NCI-H2171 (cell line): ENCODE measurements at regions not wholly inside any gene's neighbourhood (a gene's known extent, or its start where the extent isn't known, plus 50 kb on each side); places are given as distances from the start of the nearest gene placed in this dataset.

Experiments
- DNase-seq: peaks from one replicate; lab custom pipeline; 2025; lab: John Stamatoyannopoulos, UW

- DNase-seq, result no peak
Observed at GRCh38 chr9:29697011-29697410, 2123.7 kb upstream of the C9orf72 start.

- DNase-seq, result no peak
Observed at GRCh38 chr9:29701559-29701958, 2128.3 kb upstream of the C9orf72 start.

- no peak for DNase-seq
Observed at GRCh38 chr9:29701971-29702370, 2128.7 kb upstream of the C9orf72 start.

DNA sequence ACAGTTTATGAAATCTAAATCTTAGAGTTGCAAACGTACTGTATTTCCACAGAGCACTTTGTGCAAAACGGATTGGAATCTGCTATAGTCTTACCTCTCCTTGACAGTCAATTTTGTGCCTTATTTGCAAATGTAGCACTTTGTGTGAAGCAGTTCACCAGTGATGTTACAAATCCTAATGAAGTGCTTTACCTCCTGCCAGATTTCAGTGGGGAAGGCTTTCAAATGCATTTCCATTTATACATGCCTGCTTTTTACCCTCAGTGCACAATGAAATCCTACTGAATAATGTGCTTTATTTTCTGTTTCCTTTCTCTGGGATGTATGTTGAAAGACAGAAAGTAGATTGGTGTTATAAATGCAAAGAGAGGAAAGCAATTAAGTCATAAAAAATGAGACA is 2141.6 kb upstream of the C9orf72 start:
- DNase-seq, result no peak

- DNase-seq, result no peak
Observed at GRCh38 chr9:29717631-29718030, 2144.3 kb upstream of the C9orf72 start.

DNA sequence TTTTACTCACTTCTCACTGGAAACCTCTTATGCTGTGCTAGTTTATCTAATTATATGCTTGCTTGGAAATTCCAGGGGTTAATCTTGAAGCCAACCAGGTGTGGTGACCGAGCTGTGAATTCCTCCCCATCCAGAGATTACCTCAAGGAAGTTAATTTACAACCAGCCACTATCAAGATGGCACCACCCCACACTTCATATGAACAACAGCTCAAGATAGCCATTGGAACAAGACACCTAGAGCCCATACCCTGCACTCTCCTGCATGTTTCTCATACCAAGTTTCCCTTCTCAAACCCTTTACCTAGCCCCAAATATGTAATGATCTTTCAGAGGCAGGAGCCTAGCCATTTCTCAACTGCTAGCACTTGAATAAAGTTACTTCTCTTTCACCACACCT is 2156.9 kb upstream of the C9orf72 start:
- no peak for DNase-seq

DNA sequence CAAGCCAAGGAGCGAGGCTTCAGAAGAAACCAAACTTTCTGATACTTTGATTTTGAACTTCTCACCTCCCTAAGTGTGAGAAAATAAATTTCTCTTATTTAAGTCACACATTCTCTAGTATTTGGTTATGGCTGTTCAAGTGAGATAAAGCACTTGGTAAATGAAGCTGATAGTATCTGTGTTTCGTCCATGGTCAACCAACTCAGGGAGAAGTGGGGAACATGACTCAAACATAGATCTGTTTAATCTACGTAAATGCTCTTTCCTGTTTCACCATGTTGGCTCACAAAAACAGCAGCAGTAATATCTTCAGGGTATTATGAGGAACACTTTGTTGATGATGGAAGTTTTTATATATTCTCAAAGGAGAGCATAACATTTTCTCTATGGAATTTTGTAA is 2167.2 kb upstream of the C9orf72 start:
- DNase-seq, result no peak

DNA sequence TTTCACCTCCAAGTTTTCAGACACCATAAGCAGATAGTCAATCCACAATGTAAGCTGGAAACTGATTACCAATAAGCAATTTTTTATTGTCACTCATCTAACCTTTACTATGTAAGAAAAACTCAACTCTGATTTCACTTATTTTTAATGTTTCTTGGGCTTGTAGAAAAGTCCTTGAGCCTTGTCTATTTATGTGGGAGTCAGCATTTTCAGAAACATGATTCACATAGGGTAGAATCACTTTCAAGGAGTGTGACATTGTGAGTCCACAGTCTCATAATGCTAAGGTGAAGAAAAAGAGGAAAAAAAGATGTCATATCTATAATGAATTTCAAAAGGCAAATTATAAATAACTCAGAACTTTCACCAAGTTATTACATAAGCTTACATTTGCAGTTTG is 2167.9 kb upstream of the C9orf72 start:
- DNase-seq, result no peak

GRCh38 chr9:29750062-29750461 is 2176.8 kb upstream of the C9orf72 start:
- DNase-seq, result no peak

- DNase-seq, result no peak
Observed at GRCh38 chr9:29751226-29751625, 2177.9 kb upstream of the C9orf72 start.

DNA sequence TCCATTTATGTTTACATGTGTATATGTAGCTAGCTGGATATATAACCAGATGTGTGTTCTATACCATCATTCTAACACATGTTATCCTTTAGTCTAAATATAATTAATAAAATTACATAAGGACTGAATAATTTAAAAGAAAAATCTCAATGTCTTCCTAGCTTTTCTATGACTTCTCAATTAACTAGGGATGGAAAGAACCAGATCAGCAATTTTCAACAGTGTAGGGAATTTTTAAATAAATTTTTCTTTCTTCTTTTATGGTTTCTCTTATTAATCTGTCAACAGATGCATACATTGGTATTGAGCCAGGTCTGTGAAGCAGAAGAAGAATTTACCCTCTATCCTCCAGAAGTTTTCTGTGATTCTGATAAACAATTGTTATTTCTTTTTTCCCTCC is 2180.4 kb upstream of the C9orf72 start:
- DNase-seq, result no peak

DNA sequence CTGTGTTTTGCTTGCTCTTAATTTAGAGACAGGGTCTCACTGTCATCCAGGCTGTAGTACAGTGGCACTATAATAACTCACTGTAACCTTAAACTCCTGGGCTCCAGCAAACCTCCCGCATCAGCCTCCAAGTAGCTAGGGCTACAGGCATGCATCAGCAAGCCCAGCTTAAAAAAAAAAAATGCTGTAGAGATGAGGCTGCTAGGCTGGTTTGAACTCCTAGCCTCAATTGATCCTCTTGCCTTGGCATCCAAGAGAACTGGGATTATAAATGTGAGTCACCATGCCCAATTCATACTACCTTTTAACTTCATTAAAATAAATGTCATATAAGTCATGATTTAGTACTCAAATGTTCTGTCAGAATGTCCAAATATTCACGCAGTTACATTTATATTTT is 2195.7 kb upstream of the C9orf72 start:
- no peak for DNase-seq

DNA sequence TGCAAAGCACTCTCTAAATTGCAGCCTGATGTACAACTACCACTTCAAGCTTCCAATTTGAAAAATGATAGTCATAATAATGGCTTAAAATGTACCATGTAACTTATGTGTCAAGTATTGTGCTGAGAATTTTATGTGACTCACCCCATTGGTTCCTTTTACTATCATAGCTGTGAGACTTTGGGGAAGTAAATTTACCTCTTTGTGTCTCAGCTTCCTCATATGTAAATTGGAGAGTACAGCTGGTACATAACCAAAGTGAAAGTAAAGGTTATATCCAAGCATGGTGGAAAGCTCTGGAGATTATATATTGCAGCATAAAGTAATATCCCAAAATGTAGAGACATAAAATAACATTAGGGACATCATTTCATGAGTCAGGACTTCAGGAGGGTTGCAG is 2200.4 kb upstream of the C9orf72 start:
- DNase-seq, result no peak

- no peak for DNase-seq
Observed at GRCh38 chr9:29775491-29775890, 2202.2 kb upstream of the C9orf72 start.

- no peak for DNase-seq
Observed at GRCh38 chr9:29778281-29778849, 2205.1 kb upstream of the C9orf72 start.

DNA sequence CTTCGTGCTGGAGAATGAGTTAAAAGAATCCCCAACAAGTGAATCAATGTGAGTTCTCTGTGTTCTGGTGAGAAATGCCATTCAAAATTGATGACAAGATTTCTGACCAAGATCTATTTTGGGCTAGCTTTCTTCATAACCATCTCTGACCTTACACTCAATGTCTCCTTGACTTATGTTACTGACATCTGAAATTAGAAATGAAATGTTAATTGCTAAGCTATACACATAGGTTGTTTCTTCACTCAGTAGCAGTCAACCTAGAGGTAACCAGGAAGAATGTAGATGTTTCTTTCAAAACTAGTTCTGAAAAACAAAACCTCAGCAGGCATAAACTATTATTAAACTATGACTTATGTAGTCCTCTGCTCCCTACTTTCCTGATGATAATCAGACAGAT is 2220.7 kb upstream of the C9orf72 start:
- DNase-seq, result no peak

DNA sequence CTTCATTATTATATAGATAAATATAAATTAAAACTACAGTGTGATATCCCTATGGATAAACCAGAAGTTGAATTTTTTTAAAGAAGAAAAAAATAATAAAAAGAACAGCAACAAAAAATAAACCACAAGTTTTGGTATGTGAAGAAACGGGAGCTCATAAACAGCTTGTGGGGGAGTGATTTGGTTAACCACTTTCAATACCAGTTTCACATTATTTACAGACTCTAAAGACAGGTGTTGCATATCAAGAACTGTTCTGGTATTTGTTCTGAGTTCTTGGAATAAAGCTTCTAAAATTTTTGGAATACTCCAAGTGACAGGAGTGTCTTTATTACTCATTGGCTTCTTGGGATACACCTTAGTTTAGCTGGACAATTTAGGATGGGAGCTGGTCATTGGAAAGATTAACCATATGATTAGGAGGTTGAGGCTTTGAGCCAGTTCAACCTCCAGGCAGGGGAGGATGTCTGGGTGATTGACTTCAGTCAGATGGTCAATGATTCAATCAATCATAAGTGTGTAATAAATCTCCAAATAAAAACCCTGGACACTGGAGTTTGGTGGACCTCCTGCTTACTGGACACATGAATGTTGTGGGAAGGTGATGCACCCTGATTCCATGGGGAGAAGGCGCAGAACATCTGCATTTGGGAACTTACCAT is 2223.1 kb upstream of the C9orf72 start:
- no peak for DNase-seq

DNA sequence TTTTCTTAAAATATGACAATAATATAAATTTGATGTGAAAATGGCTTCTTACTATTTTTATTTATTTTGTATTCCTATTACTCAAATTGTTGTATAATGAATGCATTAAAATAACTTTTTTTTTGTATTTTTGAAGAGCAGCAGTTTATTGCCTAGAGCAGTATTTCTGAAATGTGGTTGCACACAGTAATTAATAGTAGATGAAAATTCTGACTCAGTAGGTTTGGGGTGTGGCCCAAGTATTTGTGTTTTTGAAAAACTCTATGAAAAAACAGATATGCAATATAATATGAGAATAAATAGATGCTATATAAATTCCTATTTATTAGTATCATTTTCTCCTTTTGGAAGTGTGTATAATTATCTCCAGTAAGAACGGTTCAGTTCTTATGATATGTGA is 2225.3 kb upstream of the C9orf72 start:
- no peak for DNase-seq

- no peak for DNase-seq
Observed at GRCh38 chr9:29799227-29799626, 2225.9 kb upstream of the C9orf72 start.

GRCh38 chr9:29800821-29801220 is 2227.5 kb upstream of the C9orf72 start:
- no peak for DNase-seq

DNA sequence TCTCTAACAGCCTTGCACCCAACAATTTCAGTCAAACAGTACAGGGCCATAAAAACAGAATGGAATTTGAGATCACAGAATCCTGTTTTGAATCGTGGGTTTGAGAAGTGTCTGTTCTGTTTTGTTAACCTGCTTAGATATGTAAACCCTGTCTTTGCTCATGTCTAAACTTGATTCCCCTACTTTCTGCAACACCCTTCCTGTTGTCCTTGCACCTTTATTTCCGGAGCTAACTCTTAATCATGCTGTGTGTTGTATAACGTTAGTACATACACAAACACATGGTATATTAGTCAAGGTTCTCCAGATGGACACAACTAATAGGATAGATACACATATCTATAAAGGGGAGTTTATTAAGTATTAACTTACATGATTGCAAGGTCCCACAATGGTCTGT is 2229.2 kb upstream of the C9orf72 start:
- no peak for DNase-seq

DNA sequence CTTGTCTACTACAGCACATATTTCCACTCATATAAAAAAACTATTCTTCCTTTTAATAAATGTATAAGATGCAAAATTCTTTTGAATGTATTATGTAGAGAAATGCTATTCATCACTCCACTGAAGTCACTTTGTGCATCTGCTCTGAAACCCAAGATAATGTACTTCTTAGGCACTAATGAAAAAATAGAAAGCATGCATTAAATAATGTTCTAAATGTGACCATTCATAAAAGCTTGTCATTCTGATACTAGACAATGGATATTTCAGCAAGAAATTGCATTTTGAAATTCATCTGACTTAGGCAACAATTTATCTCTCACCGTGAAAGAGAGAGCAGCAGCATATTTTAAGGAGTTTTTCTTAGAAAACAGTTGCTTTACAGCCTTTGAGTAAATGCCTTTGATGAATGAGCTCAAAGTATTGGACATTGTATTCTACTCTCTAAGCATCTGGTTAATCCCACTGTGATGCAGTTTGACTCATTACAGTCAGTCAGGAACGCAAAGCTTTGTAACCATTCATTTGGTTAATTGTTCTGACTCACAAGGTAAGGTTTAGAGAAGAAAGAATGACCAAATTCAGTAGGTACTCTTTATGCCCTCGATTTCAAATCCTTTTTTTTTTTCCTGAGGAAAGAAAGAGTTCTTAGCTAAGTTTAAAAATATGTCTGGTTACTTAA is 2233.8 kb upstream of the C9orf72 start:
- no peak for DNase-seq

GRCh38 chr9:29816954-29817703 is 2243.8 kb upstream of the C9orf72 start:
- no peak for DNase-seq
